Left ventricle myocardium inferior (tissue), 1 donor: ENCODE measurements at regions not wholly inside any gene's neighbourhood (a gene's known extent, or its start where the extent isn't known, plus 50 kb on each side); places are given as distances from the start of the nearest gene placed in this dataset.

ENCODE experiments used
- DNase-seq: peaks from one replicate; pipeline ENCODE4 v3.0.0-alpha.2; 2020
- H3K27ac ChIP-seq: fragments of 200-600 bp; replicated peaks from 2 replicates; pipeline ENCODE4 v1.8.0; 2021
- H3K27me3 ChIP-seq: fragments of 200-600 bp; 2 replicates; pipeline ENCODE4 v1.8.0; 2021; ENCODE audit warnings: low read depth
- H3K36me3 ChIP-seq: fragments of 200-600 bp; 2 replicates; pipeline ENCODE4 v1.8.0; 2021
- H3K4me1 ChIP-seq: fragments of 200-600 bp; 2 replicates; pipeline ENCODE4 v1.8.0; 2021
- H3K4me3 ChIP-seq: fragments of 200-600 bp; 2 replicates; pipeline ENCODE4 v1.8.0; 2021; ENCODE audit warnings: mild to moderate bottlenecking, moderate library complexity
- H3K9me3 ChIP-seq: fragments of 200-600 bp; replicated peaks from 2 replicates; pipeline ENCODE4 v1.8.0; 2021
- CTCF ChIP-seq: fragments of 200-600 bp; IDR thresholded peaks from 2 replicates; pipeline ENCODE4 v1.8.0; 2021; ENCODE audit warnings: antibody characterized with exemption, mild to moderate bottlenecking, borderline replicate concordance
- intact Hi-C: fragments of 100-400 bp; cut with micrococcal nuclease; formaldehyde crosslinking; loops from one replicate; pipeline ENCODE4 v1.11.0; 2022
- donor health status: DM: no; HTN: yes; CAD: no; lungs with severe emphysema.

- no peak overlapping the region for H3K27ac ChIP-seq
- no peak for TF ChIP-seq CTCF
- intact Hi-C loops, result no loop called here
- no peak for DNase-seq
- no peaks in the 10 kb centered on the region for H3K4me1 ChIP-seq
- H3K27me3 ChIP-seq, result no peaks in the 10 kb centered on the region
- H3K4me3 ChIP-seq, result no peak overlapping the region
- H3K36me3 ChIP-seq, result no peaks in the 10 kb centered on the region
- H3K9me3 ChIP-seq, result peaks cover 20% of the 10 kb centered on the region
Measured at GRCh38 chr10:9834434-9834833, 1183.2 kb upstream of the CELF2 start.

DNA sequence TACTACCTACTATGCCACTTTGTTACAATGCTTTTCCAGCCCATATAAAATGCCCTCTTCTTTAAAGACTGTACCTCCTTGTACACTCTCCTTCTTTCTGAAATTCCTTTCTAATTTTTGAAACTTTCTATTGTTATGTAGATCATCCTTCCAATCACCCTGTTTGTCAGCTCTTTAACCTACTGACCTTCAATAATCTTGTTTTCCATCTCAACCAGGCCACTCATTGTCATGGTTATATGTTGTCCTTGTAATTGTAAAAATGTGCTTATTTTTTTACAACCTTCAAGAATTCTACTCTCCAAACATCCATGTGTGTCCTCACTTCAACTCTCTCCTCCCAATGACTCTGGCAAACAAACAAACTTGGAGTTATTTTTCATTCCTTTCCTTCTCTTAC lies 1172.6 kb upstream of the CELF2 start:
- Histone ChIP-seq H3K36me3 (no peaks in the 10 kb centered on the region), H3K27me3 (no peaks in the 10 kb centered on the region), H3K27ac (no peak overlapping the region), H3K4me1 (no peaks in the 10 kb centered on the region), H3K4me3 (no peak overlapping the region), H3K9me3 (peaks cover 17% of the 10 kb centered on the region)
- intact Hi-C loops, result no loop called here
- no peak for TF ChIP-seq CTCF
- DNase-seq, result no peak

GRCh38 chr10:9848278-9848677 lies 1169.4 kb upstream of the CELF2 start:
- no peak for TF ChIP-seq CTCF
- Histone ChIP-seq H3K36me3 (no peaks in the 10 kb centered on the region), H3K4me1 (no peaks in the 10 kb centered on the region), H3K27ac (no peak overlapping the region), H3K9me3 (peaks cover 41% of the 10 kb centered on the region), H3K4me3 (no peak overlapping the region), H3K27me3 (no peaks in the 10 kb centered on the region)
- no peak for DNase-seq
- intact Hi-C loops, result no loop called here

GRCh38 chr10:9848981-9849380 lies 1168.7 kb upstream of the CELF2 start:
- H3K9me3 ChIP-seq, result peaks cover 39% of the 10 kb centered on the region
- no peak for TF ChIP-seq CTCF
- no peak for DNase-seq
- H3K27ac ChIP-seq, result no peak overlapping the region
- no peaks in the 10 kb centered on the region for H3K4me1 ChIP-seq
- no peaks in the 10 kb centered on the region for H3K36me3 ChIP-seq
- intact Hi-C loops, result no loop called here
- H3K27me3 ChIP-seq, result no peaks in the 10 kb centered on the region
- no peak overlapping the region for H3K4me3 ChIP-seq

DNA sequence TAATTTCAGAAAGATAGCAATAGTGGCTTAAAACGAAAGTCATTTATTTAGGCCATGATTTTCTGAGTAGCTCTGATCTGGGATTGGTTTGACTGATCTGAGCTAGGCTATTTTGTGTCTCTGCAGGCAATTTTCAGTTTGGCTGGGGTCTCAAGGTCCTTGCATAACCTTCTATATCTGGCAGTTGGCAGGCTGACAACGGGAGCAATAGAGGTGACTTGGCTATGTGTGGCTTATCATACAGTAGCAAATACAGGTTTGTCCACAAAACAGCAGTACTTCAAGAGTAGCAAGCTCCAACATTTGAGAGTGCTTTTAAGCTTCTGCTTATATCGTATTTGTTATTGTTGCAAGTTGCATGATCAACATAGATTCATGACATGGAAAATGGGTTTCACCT lies 1167.3 kb upstream of the CELF2 start:
- DNase-seq, result no peak

More for the DNA sequence above, 1167.3 kb upstream of the CELF2 start:
- intact Hi-C loops, result no loop called here
- no peaks in the 10 kb centered on the region for H3K27me3 ChIP-seq
- H3K36me3 ChIP-seq, result no peaks in the 10 kb centered on the region
- no peaks in the 10 kb centered on the region for H3K4me1 ChIP-seq
- no peak for TF ChIP-seq CTCF
- H3K27ac ChIP-seq, result no peak overlapping the region
- H3K4me3 ChIP-seq, result no peak overlapping the region
- H3K9me3 ChIP-seq, result peaks cover 25% of the 10 kb centered on the region
